K562 (cell line): ENCODE measurements at regions not wholly inside any gene's neighbourhood (a gene's known extent, or its start where the extent isn't known, plus 50 kb on each side); places are given as distances from the start of the nearest gene placed in this dataset.

Source experiments
- ATAC-seq: fragments of 200-7000 bp; cut with Tn5 transposase; 3 replicates; pipeline ENCODE4 v1.9.1; 2020; ENCODE audit warnings: moderate library complexity
- BruUV-seq: library from RNA; stranded (reverse); fragments of 400-500 nt; replicated peaks from 2 replicates; lab custom pipeline; 2021; lab: Mats Ljungman, UMichigan
- CTCF ChIA-PET: fragments of 300-600 bp; formaldehyde crosslinking; extraction: SDS; loops from one replicate; lab custom pipeline; 2021; ENCODE audit warnings: low intra/inter-chr PET ratio; lab: Yijun Ruan, JAX
- POLR2A ChIA-PET: fragments of 300-600, 350-650 bp; sonication (Branson Sonifier 250); formaldehyde crosslinking; extraction: SDS; loops from one replicate; lab custom pipeline; 2021; ENCODE audit warnings: antibody characterized with exemption, inconsistent platforms; lab: Yijun Ruan, JAX
- DNase-seq, 4 experiments: peaks; one replicate each; pipeline versions ENCODE4 v3.0.0 to v3.0.0-alpha.2; 2011 to 2018; ENCODE audit warnings: low spot score in 3 of 4, mixed read lengths in 3 of 4; ENCODE audit errors: extremely low read depth in 1 of 4
- FAIRE-seq: peaks from 2 replicates; lab custom pipeline; 2011; peaks lifted over from hg19 to GRCh38; lab: Jason Lieb, UNC
- H2AFZ ChIP-seq: 2 replicates; pipeline ENCODE4 v1.6.0; 2011; ENCODE audit warnings: low read depth, low read length, control low read depth, inconsistent platforms
- H3K27ac ChIP-seq: fragments of 200-600 bp; 3 replicates; pipeline ENCODE4 v1.8.0; 2011; ENCODE audit warnings: low read depth, mild to moderate bottlenecking, control low read depth, inconsistent platforms, low read length, moderate library complexity, mixed read lengths; ENCODE audit errors: extremely low read depth
- H3K27me3 ChIP-seq, 2 experiments: fragments of 300-600 bp in 1 of 2; 2 replicates in 1 of 2; 3 replicates in 1 of 2; pipeline versions ENCODE4 v1.6.0 to v1.8.0; 2011; ENCODE audit warnings: inconsistent platforms in 2 of 2, low read length in 2 of 2, mild to moderate bottlenecking in 1 of 2, mixed read lengths in 1 of 2, moderate library complexity in 1 of 2; ENCODE audit not compliant: control insufficient read depth in 2 of 2, insufficient read depth in 2 of 2
- H3K36me3 ChIP-seq: fragments of 300-600 bp; 3 replicates; pipeline ENCODE4 v1.8.0; 2011; ENCODE audit warnings: mild to moderate bottlenecking, low read length, inconsistent platforms; ENCODE audit not compliant: control insufficient read depth, insufficient read depth
- H3K4me1 ChIP-seq, 2 experiments: fragments of 200-600 bp in 1 of 2; replicated peaks in 1 of 2; 2 replicates in 1 of 2; 3 replicates in 1 of 2; pipeline versions ENCODE4 v1.5.1 to v1.8.0; 2011; ENCODE audit warnings: inconsistent platforms in 2 of 2, low read length in 2 of 2, mild to moderate bottlenecking in 1 of 2, mixed read lengths in 1 of 2, moderate library complexity in 1 of 2; ENCODE audit not compliant: control insufficient read depth in 2 of 2, insufficient read depth in 2 of 2
- H3K4me2 ChIP-seq: 2 replicates; pipeline ENCODE4 v1.6.1; 2011; ENCODE audit warnings: low read length, control low read depth, inconsistent platforms, mixed read lengths; ENCODE audit not compliant: insufficient read depth
- H3K4me3 ChIP-seq: fragments of 200-600 bp; sonication (generic), shearing (Covaris generic); 2 replicates; pipeline ENCODE4 v1.5.1; 2016; ENCODE audit warnings: control low read depth, inconsistent platforms
- H3K79me2 ChIP-seq: fragments of 200-600 bp; 3 replicates; pipeline ENCODE4 v1.8.0; 2011; ENCODE audit warnings: low read length, inconsistent platforms; ENCODE audit not compliant: control insufficient read depth, insufficient read depth
- H3K9ac ChIP-seq, 2 experiments: 2 replicates each; pipeline versions ENCODE4 v1.6.0 to v1.6.1; 2011; ENCODE audit warnings: low read depth in 2 of 2, low read length in 2 of 2, control low read depth in 1 of 2, inconsistent platforms in 1 of 2, mild to moderate bottlenecking in 1 of 2, mixed read lengths in 1 of 2; ENCODE audit not compliant: insufficient read depth in 1 of 2
- H3K9me1 ChIP-seq: one replicate; pipeline ENCODE4 v1.6.0; 2011; ENCODE audit warnings: inconsistent platforms, mild to moderate bottlenecking, low read length, moderate library complexity; ENCODE audit not compliant: control insufficient read depth, insufficient read depth
- H3K9me3 ChIP-seq: replicated peaks from 2 replicates; pipeline ENCODE4 v1.5.1; 2011; ENCODE audit warnings: low read depth, low read length, inconsistent platforms; ENCODE audit not compliant: control insufficient read depth, insufficient read depth
- H4K20me1 ChIP-seq: replicated peaks from 2 replicates; pipeline ENCODE4 v1.6.1; 2011; ENCODE audit warnings: low read length, inconsistent platforms, mixed read lengths; ENCODE audit not compliant: control insufficient read depth, insufficient read depth
- CUX1 ChIP-seq: fragments of 200-800 bp; sonication (Bioruptor generic); IDR thresholded peaks from 2 replicates; pipeline ENCODE4 v1.6.1; 2016; ENCODE audit warnings: missing genetic modification characterization, missing compliant biosample characterization
- FOXA1 ChIP-seq: fragments of 450-650 bp; IDR thresholded peaks from 2 replicates; pipeline ENCODE4 v1.6.1; 2016; ENCODE audit warnings: mild to moderate bottlenecking, borderline replicate concordance
- LARP7 ChIP-seq: fragments of 450-650 bp; IDR thresholded peaks from 2 replicates; pipeline ENCODE4 v1.6.1; 2016
- MYC ChIP-seq, 2 experiments: fragments of 250-450 bp in 1 of 2; sonication (Bioruptor Pico) in 1 of 2; IDR thresholded peaks; 2 replicates each; pipeline versions ENCODE4 v1.5.1 to v1.6.1; 2012 to 2021; ENCODE audit warnings: low read depth in 2 of 2, borderline replicate concordance in 1 of 2, improper control_type of control experiment in 1 of 2, low read length in 1 of 2, mild to moderate bottlenecking in 1 of 2, moderate library complexity in 1 of 2
- PATZ1 ChIP-seq: fragments of 250-450 bp; sonication (Bioruptor Pico); IDR thresholded peaks from 2 replicates; pipeline ENCODE4 v1.5.0; 2020; ENCODE audit warnings: mild to moderate bottlenecking, borderline replicate concordance
- SMARCA5 ChIP-seq: fragments of 450-650 bp; IDR thresholded peaks from 2 replicates; pipeline ENCODE4 v1.6.1; 2016
- SMC3 ChIP-seq: conservative IDR thresholded peaks from 2 replicates; pipeline ENCODE4 v1.6.1; 2011; ENCODE audit warnings: low read depth, low read length, improper control_type of control experiment; ENCODE audit not compliant: insufficient read depth
- ZKSCAN8 ChIP-seq: fragments of 200-800 bp; sonication (Bioruptor generic); IDR thresholded peaks from 2 replicates; pipeline ENCODE4 v1.6.1; 2016; ENCODE audit warnings: missing genetic modification characterization, missing compliant biosample characterization
- ZNF224 ChIP-seq: sonication (generic); formaldehyde crosslinking; IDR thresholded peaks from 2 replicates; pipeline ENCODE4 v1.8.0; 2022; ENCODE audit warnings: mild to moderate bottlenecking, missing genetic modification reagents
- ZNF232 ChIP-seq: sonication (generic); formaldehyde crosslinking; IDR thresholded peaks from 2 replicates; pipeline ENCODE4 v1.8.0; 2022; ENCODE audit warnings: mild to moderate bottlenecking, missing genetic modification reagents
- ZNF311 ChIP-seq: fragments of 250-450 bp; sonication (Bioruptor Pico); IDR thresholded peaks from 2 replicates; pipeline ENCODE4 v1.4.0; 2020; ENCODE audit warnings: mild to moderate bottlenecking, moderate library complexity
- ZNF316 ChIP-seq: fragments of 450-650 bp; IDR thresholded peaks from 2 replicates; pipeline ENCODE4 v1.6.1; 2016
- ZNF75A ChIP-seq: fragments of 450-650 bp; formaldehyde crosslinking; IDR thresholded peaks from 2 replicates; pipeline ENCODE4 v1.4.0; 2020; ENCODE audit warnings: mild to moderate bottlenecking
- WGBS: fragments of 100-300 bp; shearing (Covaris generic); methylation state at CpG from one replicate; pipeline ENCODE4 v1.1.6; 2016; ENCODE audit warnings: low coverage, mixed read lengths; ENCODE audit not compliant: insufficient coverage; ENCODE audit errors: missing lambda C conversion rate; 5-methylcytosine and 5-hydroxymethylcytosine counted together
- in situ Hi-C: fragments of 300-500 bp; cut with MboI; formaldehyde crosslinking; loops from 4 replicates; pipeline ENCODE4 v1.15.0; 2018; ENCODE audit warnings: inconsistent platforms, mixed read lengths
- intact Hi-C: fragments of 100-400 bp; cut with micrococcal nuclease; formaldehyde crosslinking; loops from 2 replicates; pipeline ENCODE4 v1.14.2; 2022

- Histone ChIP-seq H3K79me2 (no peaks in the 10 kb centered on the region), H3K9me1 (no peaks in the 10 kb centered on the region), H2AFZ (no peak overlapping the region), H3K9me3 (0 out of 2 replicates have a peak, but pooled peaks cover 1% of the 10 kb centered on the region), H3K9ac (no peak overlapping the region), H4K20me1 (no peaks in the 10 kb centered on the region), H3K4me2 (no peak overlapping the region), H3K4me1 (no peaks in the 10 kb centered on the region), H3K36me3 (no peaks in the 10 kb centered on the region), H3K27me3 (no peaks in the 10 kb centered on the region), H3K27ac (no peak overlapping the region), H3K4me3 (no peak overlapping the region)
- BruUV-seq, result no TSS peak
- DNase-seq (no peak), ATAC-seq (no peak), FAIRE-seq (no peak)
- intact Hi-C loops, result no loop called here
- in situ Hi-C loops, result no loop called here
- CTCF ChIA-PET, result no interaction called here
- POLR2A ChIA-PET, result no interaction called here
- WGBS, result 0% methylated on average over 2 of the region's 2 CpGs
- TF ChIP-seq ZNF311 (CRISPR knock-in tag) (no peak), ZNF224 (CRISPR knock-in tag) (no peak), PATZ1 (CRISPR knock-in tag) (no peak), ZNF75A (CRISPR knock-in tag) (no peak), MYC (IDR thresholded peaks at IDR 0.05; ENCODE audit: low read depth, low read length) (no peak), MYC (CRISPR knock-in tag; IDR thresholded peaks at IDR 0.05; ENCODE audit: borderline replicate concordance, low read depth) (no peak), ZNF316 (no peak), LARP7 (no peak), CUX1 (no peak), FOXA1 (no peak), ZNF232 (CRISPR knock-in tag) (no peak), SMARCA5 (no peak), ZKSCAN8 (CRISPR knock-in tag) (no peak), SMC3 (no peak)
These were observed 90.5 kb upstream of the DDIT4L start for GRCh38 chr4:100280807-100281206.
